Endothelial cell of umbilical vein (primary cell): ENCODE measurements at regions not wholly inside any gene's neighbourhood (a gene's known extent, or its start where the extent isn't known, plus 50 kb on each side); places are given as distances from the start of the nearest gene placed in this dataset.

Experiments used
- BruUV-seq: library from RNA; stranded (reverse); fragments of 400-500 nt; replicated peaks from 2 replicates; lab custom pipeline; 2021; lab: Mats Ljungman, UMichigan
- CTCF ChIA-PET: fragments of 300-600, 350-600 bp; sonication (Branson Sonifier 250); formaldehyde crosslinking; loops from one replicate; lab custom pipeline; 2021; ENCODE audit warnings: antibody characterized with exemption, inconsistent platforms; lab: Charles Lee
- POLR2A ChIA-PET: fragments of 300-600, 350-600 bp; sonication (Branson Sonifier 250); formaldehyde crosslinking; loops from one replicate; lab custom pipeline; 2021; ENCODE audit warnings: antibody characterized with exemption, inconsistent platforms; lab: Charles Lee
- DNase-seq: peaks from one replicate; pipeline ENCODE4 v3.0.0-alpha.2; 2011; ENCODE audit warnings: low read depth, low spot score
- FAIRE-seq: peaks from 2 replicates; lab custom pipeline; 2011; peaks lifted over from hg19 to GRCh38; lab: Jason Lieb, UNC
- H2AFZ ChIP-seq: 2 replicates; pipeline ENCODE4 v1.6.0; 2012; ENCODE audit warnings: low read depth, low read length, control low read depth, inconsistent platforms
- H3K27ac ChIP-seq: 2 replicates; pipeline ENCODE4 v1.5.1; 2011; ENCODE audit warnings: low read depth, mild to moderate bottlenecking, control low read depth, low read length, moderate library complexity; ENCODE audit not compliant: insufficient read depth
- H3K27me3 ChIP-seq, 2 experiments: 2 replicates each; pipeline versions ENCODE4 v1.6.0 to v1.6.1; 2011; ENCODE audit warnings: low read length in 2 of 2, mixed read lengths in 1 of 2; ENCODE audit not compliant: control insufficient read depth in 2 of 2, insufficient read depth in 2 of 2
- H3K36me3 ChIP-seq, 2 experiments: 2 replicates in 1 of 2; 3 replicates in 1 of 2; pipeline ENCODE4 v1.5.1; 2011; ENCODE audit warnings: low read length in 2 of 2, mild to moderate bottlenecking in 1 of 2, moderate library complexity in 1 of 2; ENCODE audit not compliant: control insufficient read depth in 2 of 2, insufficient read depth in 2 of 2; ENCODE audit errors: extremely low read depth in 1 of 2
- H3K4me1 ChIP-seq: 3 replicates; pipeline ENCODE4 v1.5.1; 2011; ENCODE audit warnings: mild to moderate bottlenecking, low read length; ENCODE audit not compliant: control insufficient read depth, insufficient read depth; ENCODE audit errors: extremely low read depth
- H3K4me2 ChIP-seq: 2 replicates; pipeline ENCODE4 v1.6.1; 2011; ENCODE audit warnings: low read length, control low read depth, mixed read lengths; ENCODE audit not compliant: insufficient read depth
- H3K4me3 ChIP-seq, 3 experiments: fragments of 200-600 bp in 1 of 3; sonication (generic), shearing (Covaris generic) in 1 of 3; replicated peaks in 1 of 3; 2 replicates each; pipeline ENCODE4 v1.5.1; 2011 to 2016; ENCODE audit warnings: control low read depth in 3 of 3, low read length in 3 of 3, mild to moderate bottlenecking in 2 of 3, inconsistent platforms in 1 of 3, low read depth in 1 of 3, moderate library complexity in 1 of 3; ENCODE audit not compliant: insufficient read depth in 1 of 3
- H3K79me2 ChIP-seq: 2 replicates; pipeline ENCODE4 v1.6.0; 2012; ENCODE audit warnings: low read length, inconsistent platforms; ENCODE audit not compliant: control insufficient read depth, insufficient read depth
- H3K9ac ChIP-seq: replicated peaks from 2 replicates; pipeline ENCODE3; 2011; ENCODE audit warnings: low read length, control low read depth; ENCODE audit not compliant: insufficient read depth; ENCODE audit errors: extremely low read depth
- H3K9me1 ChIP-seq: replicated peaks from 3 replicates; pipeline ENCODE4 v1.6.0; 2011; ENCODE audit warnings: mild to moderate bottlenecking, low read length; ENCODE audit not compliant: control insufficient read depth, insufficient read depth; ENCODE audit errors: extremely low read depth
- H3K9me3 ChIP-seq: replicated peaks from 2 replicates; pipeline ENCODE4 v1.5.1; 2012; ENCODE audit warnings: low read length, inconsistent platforms; ENCODE audit not compliant: control insufficient read depth, insufficient read depth
- H4K20me1 ChIP-seq: replicated peaks from 2 replicates; pipeline ENCODE3; 2011; ENCODE audit warnings: mild to moderate bottlenecking, low read length; ENCODE audit not compliant: control insufficient read depth, insufficient read depth; ENCODE audit errors: extremely low read depth
- EZH2 ChIP-seq: IDR thresholded peaks from 2 replicates; pipeline ENCODE4 v1.6.1; 2012; ENCODE audit warnings: borderline replicate concordance, low read depth, mild to moderate bottlenecking, moderate library complexity, low read length, inconsistent platforms; ENCODE audit not compliant: severe bottlenecking
- FOS ChIP-seq: IDR thresholded peaks from 2 replicates; pipeline ENCODE4 v1.6.1; 2011; ENCODE audit warnings: mild to moderate bottlenecking, low read length, moderate library complexity, borderline replicate concordance; ENCODE audit not compliant: insufficient read depth
- GATA2 ChIP-seq: IDR thresholded peaks from 2 replicates; pipeline ENCODE4 v1.7.0; 2011; ENCODE audit warnings: low read depth, mild to moderate bottlenecking, moderate library complexity, mixed read lengths, low read length; ENCODE audit not compliant: insufficient read length, insufficient read depth
- JUN ChIP-seq: IDR thresholded peaks from 2 replicates; pipeline ENCODE4 v1.6.1; 2011; ENCODE audit warnings: borderline replicate concordance, low read depth; ENCODE audit not compliant: insufficient read length, insufficient read depth
- MYC ChIP-seq: IDR thresholded peaks from one replicate; pipeline ENCODE4 v1.6.1; 2011; ENCODE audit warnings: mild to moderate bottlenecking, low read depth, low read length
- POLR2A ChIP-seq: IDR thresholded peaks from 2 replicates; pipeline ENCODE4 v1.6.1; 2012; ENCODE audit warnings: low read depth, mild to moderate bottlenecking, control low read depth, low read length
- POLR2AphosphoS5 ChIP-seq: IDR thresholded peaks from 2 replicates; pipeline ENCODE4 v1.6.1; 2012; ENCODE audit warnings: low read depth, mild to moderate bottlenecking, control low read depth, low read length, moderate library complexity; ENCODE audit not compliant: insufficient read depth
- dilution Hi-C: fragments of 300-500 bp; cut with MboI; formaldehyde crosslinking; loops from one replicate; pipeline ENCODE4 v1.15.0; 2019; ENCODE audit warnings: low sequenced_read_pairs; ENCODE audit not compliant: extremely low pct_ligation_motif_present
- intact Hi-C: fragments of 100-400 bp; cut with micrococcal nuclease; formaldehyde crosslinking; loops from one replicate; pipeline ENCODE4 v1.10.0; 2022
- TF ChIP-seq, protein P1 (sequence below), 2 donors: IDR thresholded peaks; 1 replicate in 1 of 2; 2 replicates in 1 of 2; pipeline ENCODE4 v1.5.1; 2011; ENCODE audit warnings: low read length in 2 of 2, mild to moderate bottlenecking in 2 of 2, moderate library complexity in 2 of 2, control low read depth in 1 of 2, inconsistent platforms in 1 of 2, low read depth in 1 of 2; ENCODE audit not compliant: insufficient read depth in 1 of 2; ENCODE audit errors: extremely low read depth in 1 of 2
- TF ChIP-seq, protein P2 (sequence below): IDR thresholded peaks from 2 replicates; pipeline ENCODE4 v1.6.1; 2011; ENCODE audit not compliant: insufficient read depth, insufficient read length

DNA sequence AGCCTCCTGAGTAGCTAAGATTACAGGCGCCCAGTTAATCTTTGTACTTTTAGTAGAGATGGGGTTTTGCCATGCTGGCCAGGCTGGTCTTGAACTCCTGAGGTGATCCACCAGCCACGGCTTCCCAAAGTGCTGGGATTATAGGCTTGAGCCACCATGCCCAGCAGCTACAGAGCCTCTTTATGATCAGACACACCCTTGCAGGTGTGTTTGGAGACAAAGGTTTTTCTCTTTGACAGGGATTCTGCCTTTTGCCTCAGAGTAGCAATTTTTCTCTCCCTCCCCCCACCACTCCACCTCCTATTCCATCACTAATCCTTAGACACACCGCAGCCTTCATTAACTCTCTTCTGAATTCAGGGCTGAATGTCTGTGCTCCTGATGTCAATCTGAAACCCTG lies 152.2 kb upstream of the NFIA start:
- TF ChIP-seq, protein P1, sequence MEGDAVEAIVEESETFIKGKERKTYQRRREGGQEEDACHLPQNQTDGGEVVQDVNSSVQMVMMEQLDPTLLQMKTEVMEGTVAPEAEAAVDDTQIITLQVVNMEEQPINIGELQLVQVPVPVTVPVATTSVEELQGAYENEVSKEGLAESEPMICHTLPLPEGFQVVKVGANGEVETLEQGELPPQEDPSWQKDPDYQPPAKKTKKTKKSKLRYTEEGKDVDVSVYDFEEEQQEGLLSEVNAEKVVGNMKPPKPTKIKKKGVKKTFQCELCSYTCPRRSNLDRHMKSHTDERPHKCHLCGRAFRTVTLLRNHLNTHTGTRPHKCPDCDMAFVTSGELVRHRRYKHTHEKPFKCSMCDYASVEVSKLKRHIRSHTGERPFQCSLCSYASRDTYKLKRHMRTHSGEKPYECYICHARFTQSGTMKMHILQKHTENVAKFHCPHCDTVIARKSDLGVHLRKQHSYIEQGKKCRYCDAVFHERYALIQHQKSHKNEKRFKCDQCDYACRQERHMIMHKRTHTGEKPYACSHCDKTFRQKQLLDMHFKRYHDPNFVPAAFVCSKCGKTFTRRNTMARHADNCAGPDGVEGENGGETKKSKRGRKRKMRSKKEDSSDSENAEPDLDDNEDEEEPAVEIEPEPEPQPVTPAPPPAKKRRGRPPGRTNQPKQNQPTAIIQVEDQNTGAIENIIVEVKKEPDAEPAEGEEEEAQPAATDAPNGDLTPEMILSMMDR (IDR thresholded peaks at IDR 0.05; ENCODE audit: extremely low read depth in 1 of 2, insufficient read depth in 1 of 2, low read depth in 1 of 2, low read length in 2 of 2) = no peak
- TF ChIP-seq EZH2 (no peak), POLR2A (no peak), POLR2AphosphoS5 (no peak), JUN (no peak), FOS (no peak), GATA2 (no peak), MYC (no peak)
- TF ChIP-seq, protein P2, sequence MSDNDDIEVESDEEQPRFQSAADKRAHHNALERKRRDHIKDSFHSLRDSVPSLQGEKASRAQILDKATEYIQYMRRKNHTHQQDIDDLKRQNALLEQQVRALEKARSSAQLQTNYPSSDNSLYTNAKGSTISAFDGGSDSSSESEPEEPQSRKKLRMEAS = no peak
- DNase-seq (no peak), FAIRE-seq (no peak)
- dilution Hi-C loops (no loop called here), intact Hi-C loops (no loop called here)
- H3K79me2 ChIP-seq = no peaks in the 10 kb centered on the region
- POLR2A ChIA-PET = no interaction called here
- H3K9ac ChIP-seq = no peak overlapping the region
- no peaks in the 10 kb centered on the region for H3K9me3 ChIP-seq
- CTCF ChIA-PET = no interaction called here
- H3K4me3 ChIP-seq = no peak overlapping the region
- H3K27ac ChIP-seq = no peak overlapping the region
- H2AFZ ChIP-seq = no peak overlapping the region
- H4K20me1 ChIP-seq = no peaks in the 10 kb centered on the region
- H3K4me2 ChIP-seq = no peak overlapping the region
- H3K27me3 ChIP-seq = no peaks in the 10 kb centered on the region
- no peaks in the 10 kb centered on the region for H3K36me3 ChIP-seq
- no peaks in the 10 kb centered on the region for H3K9me1 ChIP-seq
- BruUV-seq = no TSS peak
- no peaks in the 10 kb centered on the region for H3K4me1 ChIP-seq
